ENCODE measurements at regions not wholly inside any gene's neighbourhood (a gene's known extent, or its start where the extent isn't known, plus 50 kb on each side); places are given as distances from the start of the nearest gene placed in this dataset.

GRCh38 chr15:37206690-37207089, 106.3 kb upstream of the MEIS2 start:
- TF ChIP-seq CTCF (conservative IDR thresholded peaks at IDR 0.05 in 1 of 2, IDR thresholded peaks at IDR 0.05 in 1 of 2; ENCODE audit: extremely low read depth in 1 of 2, insufficient read depth in 1 of 2, low read depth in 1 of 2, low read length in 2 of 2) (no peak), EZH2 (IDR thresholded peaks at IDR 0.05; ENCODE audit: borderline replicate concordance, low read length) (no peak)

Data from mammary epithelial cell (primary cell).